ENCODE measurements at regions not wholly inside any gene's neighbourhood (a gene's known extent, or its start where the extent isn't known, plus 50 kb on each side); places are given as distances from the start of the nearest gene placed in this dataset.

DNA sequence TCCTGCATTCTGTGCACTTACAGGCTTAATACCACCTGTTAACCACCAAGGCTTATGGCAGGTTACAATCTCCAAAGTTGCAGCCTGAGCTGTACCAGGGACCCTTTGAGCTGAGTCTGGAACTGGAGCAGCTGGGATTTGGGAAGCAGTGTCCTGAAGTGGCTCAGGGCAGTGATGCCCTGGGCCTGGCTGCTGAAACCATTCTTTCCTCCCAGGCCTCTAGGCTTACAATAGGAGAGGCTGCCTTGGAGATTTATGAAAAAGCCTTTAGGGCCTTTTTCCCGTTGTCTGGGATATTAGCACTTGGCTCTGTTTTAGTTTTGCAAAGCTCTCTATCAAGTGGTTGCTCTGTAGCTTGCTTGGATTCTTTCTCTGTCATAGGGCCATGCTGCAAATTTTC lies 154.3 kb upstream of the CASK start:
- Histone ChIP-seq H3K4me3 (replicated peaks in 1 of 2; ENCODE audit: low read depth in 1 of 2, low read length in 2 of 2) (no peak overlapping the region), H3K4me2 (ENCODE audit: low read length) (no peak overlapping the region), H3K79me2 (ENCODE audit: insufficient read depth, low read length) (no peaks in the 10 kb centered on the region), H3K9ac (ENCODE audit: low read length) (no peak overlapping the region), H3K4me1 (ENCODE audit: control insufficient read depth in 1 of 2, insufficient read depth in 2 of 2, low read length in 2 of 2) (no peaks in the 10 kb centered on the region), H3K9me3 (ENCODE audit: control insufficient read depth in 1 of 2, insufficient read depth in 1 of 2, low read depth in 1 of 2, low read length in 2 of 2) (no peaks in the 10 kb centered on the region), H2AFZ (ENCODE audit: low read depth, low read length, poor library complexity, severe bottlenecking) (no peak overlapping the region), H3K27me3 (ENCODE audit: insufficient read depth, low read length) (no peaks in the 10 kb centered on the region), H3K27ac (ENCODE audit: low read depth, low read length) (no peak overlapping the region), H3K36me3 (ENCODE audit: control insufficient read depth in 1 of 2, insufficient read depth in 2 of 2, low read length in 2 of 2) (no peaks in the 10 kb centered on the region), H4K20me1 (ENCODE audit: insufficient read depth) (no peaks in the 10 kb centered on the region), H3K9me2 (ENCODE audit: insufficient read depth) (no peaks in the 10 kb centered on the region)
- ChIA-PET CTCF (no interaction called here), POLR2A (no interaction called here), RAD21 (ENCODE audit: low non-redundant PET in 1 of 2, low total read pairs in 2 of 2, uncharacterized antibody in 2 of 2, unreplicated experiment in 2 of 2) (no interaction called here)
- ATAC-seq, result no peak
- DNase-seq (ENCODE audit: low read depth, low spot score), result no peak
- intact Hi-C loops (cut with micrococcal nuclease), result no loop called here
- BruUV-seq (replicated peaks), result no TSS peak
- no peak for TF ChIP-seq CTCF (IDR thresholded peaks at IDR 0.05 in 2 of 3, conservative IDR thresholded peaks at IDR 0.05 in 1 of 3; ENCODE audit: borderline replicate concordance in 1 of 3, insufficient read depth in 1 of 3, low read depth in 2 of 3, low read length in 2 of 3)
- no peak for TF ChIP-seq SP1 (IDR thresholded peaks at IDR 0.05; ENCODE audit: low read depth)
- no peak for TF ChIP-seq JUND (IDR thresholded peaks at IDR 0.05)
- TF ChIP-seq ZFX (IDR thresholded peaks at IDR 0.05), result no peak
- no peak for TF ChIP-seq MAX (IDR thresholded peaks at IDR 0.05)
- TF ChIP-seq EGR1 (IDR thresholded peaks at IDR 0.05; ENCODE audit: low read depth), result no peak
- no peak for TF ChIP-seq CBX3 (IDR thresholded peaks at IDR 0.05; ENCODE audit: low read depth)
- no peak for TF ChIP-seq ATF3 (IDR thresholded peaks at IDR 0.05)
- no peak for TF ChIP-seq ZNF274 (IDR thresholded peaks at IDR 0.05; ENCODE audit: low read depth, low read length)
- no peak for TF ChIP-seq ZBTB33 (IDR thresholded peaks at IDR 0.05; ENCODE audit: extremely low read depth, insufficient replicate concordance, low read length)
- TF ChIP-seq SIN3A (IDR thresholded peaks at IDR 0.05; ENCODE audit: low read depth), result no peak

Data from HCT116 (cell line).